GM06990 (cell line): ENCODE measurements at regions not wholly inside any gene's neighbourhood (a gene's known extent, or its start where the extent isn't known, plus 50 kb on each side); places are given as distances from the start of the nearest gene placed in this dataset.

Experiments used
- DNase-seq: peaks from one replicate; pipeline ENCODE4 v3.0.0-alpha.2; 2011; ENCODE audit not compliant: insufficient read length; ENCODE audit errors: extremely low read depth
- H3K27me3 ChIP-seq: replicated peaks from 2 replicates; pipeline ENCODE4 v1.6.0; 2011; ENCODE audit warnings: low read length; ENCODE audit not compliant: control insufficient read depth, insufficient read depth
- H3K36me3 ChIP-seq: 2 replicates; pipeline ENCODE4 v1.5.1; 2011; ENCODE audit warnings: low read length; ENCODE audit not compliant: control insufficient read depth, insufficient read depth
- H3K4me3 ChIP-seq: replicated peaks from 2 replicates; pipeline ENCODE4 v1.5.1; 2011; ENCODE audit warnings: low read depth, mild to moderate bottlenecking, control low read depth, low read length
- CTCF ChIP-seq: IDR thresholded peaks from 2 replicates; pipeline ENCODE4 v1.5.1; 2011; ENCODE audit warnings: low read length, control low read depth, mild to moderate bottlenecking, inconsistent platforms; ENCODE audit not compliant: insufficient read depth, poor library complexity, severe bottlenecking

DNA sequence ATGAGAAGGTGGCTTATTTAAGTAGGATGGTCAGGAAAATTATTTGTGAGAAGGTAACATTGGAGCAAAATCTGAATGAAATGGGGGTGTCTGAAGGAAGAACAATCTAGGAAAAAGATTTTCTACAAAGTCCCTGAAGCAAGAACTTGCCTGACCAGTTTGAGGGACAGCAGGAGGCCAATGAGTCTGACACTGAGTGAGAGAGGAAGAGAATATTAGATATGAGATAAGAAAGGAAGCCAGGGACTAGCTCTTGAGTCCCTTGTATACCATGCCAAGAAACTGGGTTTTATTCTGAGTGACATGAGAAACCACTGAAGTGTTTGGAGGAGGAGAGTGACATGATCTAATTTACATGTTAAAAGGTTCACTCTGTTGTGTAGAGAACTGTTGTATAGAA, 1478.9 kb downstream of the RPA4 start:
- DNase-seq, result no peak

GRCh38 chrX:98371994-98372393, 1488.3 kb downstream of the RPA4 start:
- Histone ChIP-seq H3K36me3 (no peaks in the 10 kb centered on the region), H3K4me3 (no peak overlapping the region), H3K27me3 (no peaks in the 10 kb centered on the region)
- TF ChIP-seq CTCF, result no peak
- no peak for DNase-seq

More for the DNA sequence above, 1478.9 kb downstream of the RPA4 start:
- Histone ChIP-seq H3K27me3 (no peaks in the 10 kb centered on the region), H3K36me3 (no peaks in the 10 kb centered on the region), H3K4me3 (no peak overlapping the region)
- no peak for TF ChIP-seq CTCF

DNA sequence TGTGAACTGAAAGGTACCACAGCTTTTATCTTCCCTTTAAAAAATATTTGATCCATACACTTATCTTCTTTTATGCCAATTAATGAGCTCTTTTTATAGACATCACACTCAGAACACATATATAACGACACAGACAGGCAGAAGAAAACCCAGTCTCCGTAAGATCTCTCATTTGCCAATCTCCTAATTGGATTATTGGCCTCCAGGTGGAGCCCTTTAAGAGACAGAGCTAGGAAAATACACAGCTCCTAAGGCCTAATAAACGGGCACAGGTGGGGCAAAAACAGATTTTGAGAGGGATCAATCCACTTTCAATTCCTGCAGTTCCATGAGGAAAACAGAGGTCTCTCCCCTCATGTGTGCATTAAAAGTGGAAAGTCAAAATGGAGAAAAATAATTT, 1495.4 kb downstream of the RPA4 start:
- Histone ChIP-seq H3K4me3 (no peak overlapping the region), H3K27me3 (no peaks in the 10 kb centered on the region), H3K36me3 (no peaks in the 10 kb centered on the region)
- TF ChIP-seq CTCF, result peak; percentile 4
- no peak for DNase-seq

- Histone ChIP-seq H3K27me3 (no peaks in the 10 kb centered on the region), H3K36me3 (no peaks in the 10 kb centered on the region), H3K4me3 (no peak overlapping the region)
- no peak for TF ChIP-seq CTCF
- no peak for DNase-seq
Observed at GRCh38 chrX:98380106-98380505, 1496.4 kb downstream of the RPA4 start.

- DNase-seq, result no peak
- H3K27me3 ChIP-seq, result no peaks in the 10 kb centered on the region
- no peak overlapping the region for H3K4me3 ChIP-seq
- TF ChIP-seq CTCF, result no peak
- no peaks in the 10 kb centered on the region for H3K36me3 ChIP-seq
Observed at GRCh38 chrX:98380556-98380955, 1496.8 kb downstream of the RPA4 start.

DNA sequence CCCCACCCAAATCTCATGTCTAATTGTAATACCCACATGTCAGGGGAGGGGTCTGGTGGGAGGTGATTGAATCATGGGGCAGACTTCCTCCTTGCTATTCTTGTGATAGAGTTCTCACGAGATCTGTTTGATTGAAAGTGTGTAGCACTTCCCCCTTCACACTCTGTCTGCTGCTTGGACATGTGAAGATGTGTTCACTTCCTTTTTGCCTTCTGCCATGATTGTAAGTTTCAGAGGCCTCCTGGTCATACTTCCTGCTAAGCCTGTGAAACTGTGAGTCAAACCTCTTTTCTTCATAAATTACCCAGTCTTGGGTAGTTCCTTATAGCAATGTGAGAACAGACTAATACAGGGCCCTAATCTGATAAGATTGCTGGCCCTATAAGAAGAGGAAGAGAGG, 1514.8 kb downstream of the RPA4 start:
- no peak for TF ChIP-seq CTCF
- Histone ChIP-seq H3K27me3 (no peaks in the 10 kb centered on the region), H3K4me3 (no peak overlapping the region), H3K36me3 (no peaks in the 10 kb centered on the region)
- no peak for DNase-seq
